Erythroblast (primary cell): ENCODE measurements at regions not wholly inside any gene's neighbourhood (a gene's known extent, or its start where the extent isn't known, plus 50 kb on each side); places are given as distances from the start of the nearest gene placed in this dataset.

Experiments
- GATA1 ChIP-seq: IDR thresholded peaks from 2 replicates; pipeline ENCODE4 v1.6.1; 2011; ENCODE audit warnings: low read depth, mild to moderate bottlenecking, control low read depth, low read length, moderate library complexity
- POLR2A ChIP-seq: IDR thresholded peaks from 2 replicates; pipeline ENCODE4 v1.6.1; 2011; ENCODE audit warnings: mild to moderate bottlenecking, low read length

DNA sequence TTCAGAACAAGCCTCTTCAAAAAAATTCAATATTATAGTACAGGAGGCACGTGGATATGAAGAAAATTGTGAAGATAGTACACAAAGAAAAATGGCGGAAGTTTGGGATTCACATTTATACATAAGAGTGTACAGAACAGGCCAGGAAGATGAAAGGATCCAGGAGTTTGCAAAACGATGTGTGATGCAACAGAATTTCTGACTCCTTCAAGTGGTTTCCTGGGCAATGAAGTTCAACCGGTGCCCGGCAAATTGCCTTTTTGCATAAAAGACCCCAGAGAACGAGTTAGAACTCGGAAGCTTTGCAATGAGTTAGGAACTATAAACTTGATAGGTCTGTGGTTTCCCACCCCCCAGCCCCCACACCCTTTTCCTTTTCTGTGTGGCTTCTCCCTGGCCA, 189.1 kb downstream of the SALL1 start:
- TF ChIP-seq POLR2A (no peak), GATA1 (no peak)
